Caco-2 (cell line): ENCODE measurements at regions not wholly inside any gene's neighbourhood (a gene's known extent, or its start where the extent isn't known, plus 50 kb on each side); places are given as distances from the start of the nearest gene placed in this dataset.

Experiments used
- BruUV-seq: library from RNA; stranded (reverse); fragments of 400-500 nt; replicated peaks from 2 replicates; lab custom pipeline; 2021; lab: Mats Ljungman, UMichigan
- CTCF ChIA-PET: fragments of 300-600 bp; sonication (Branson Sonifier 250); formaldehyde crosslinking; loops from one replicate; lab custom pipeline; 2022; ENCODE audit warnings: antibody characterized with exemption; lab: Charles Lee
- POLR2A ChIA-PET: fragments of 300-600 bp; sonication (Branson Sonifier 250); formaldehyde crosslinking; loops from one replicate; lab custom pipeline; 2022; ENCODE audit warnings: antibody characterized with exemption; lab: Charles Lee
- DNase-seq, 2 experiments: peaks; one replicate each; pipeline versions ENCODE4 v3.0.0 to v3.0.0-alpha.2; 2020 to 2022
- H3K27me3 ChIP-seq: replicated peaks from 2 replicates; pipeline ENCODE4 v1.6.0; 2011; ENCODE audit warnings: low read length; ENCODE audit not compliant: control insufficient read depth, insufficient read depth
- H3K36me3 ChIP-seq: 2 replicates; pipeline ENCODE4 v1.5.1; 2011; ENCODE audit warnings: low read length; ENCODE audit not compliant: control insufficient read depth, insufficient read depth
- H3K4me1 ChIP-seq: fragments of 250-450 bp; sonication (Bioruptor Pico); 2 replicates; pipeline ENCODE4 v1.5.1; 2020; ENCODE audit warnings: mild to moderate bottlenecking
- H3K4me3 ChIP-seq: 2 replicates; pipeline ENCODE4 v1.5.1; 2011; ENCODE audit warnings: low read depth, mild to moderate bottlenecking, control low read depth, low read length
- H3K9me3 ChIP-seq: fragments of 250-450 bp; sonication (Bioruptor Pico); 2 replicates; pipeline ENCODE4 v1.5.1; 2020; ENCODE audit warnings: mild to moderate bottlenecking, moderate library complexity
- H3K27ac Mint-ChIP-seq: one replicate; pipeline ENCODE4 v1.8.0; 2022; ENCODE audit warnings: mixed read lengths; ENCODE audit not compliant: unreplicated experiment
- H3K27me3 Mint-ChIP-seq: one replicate; pipeline ENCODE4 v1.8.0; 2022; ENCODE audit warnings: mixed read lengths; ENCODE audit not compliant: insufficient read depth, unreplicated experiment
- H3K36me3 Mint-ChIP-seq: one replicate; pipeline ENCODE4 v1.8.0; 2022; ENCODE audit warnings: mild to moderate bottlenecking, mixed read lengths; ENCODE audit not compliant: insufficient read depth, unreplicated experiment
- H3K4me1 Mint-ChIP-seq: one replicate; pipeline ENCODE4 v1.8.0; 2022; ENCODE audit warnings: low read depth, mixed read lengths; ENCODE audit not compliant: unreplicated experiment
- H3K4me3 Mint-ChIP-seq: one replicate; pipeline ENCODE4 v1.8.0; 2022; ENCODE audit warnings: mild to moderate bottlenecking, moderate library complexity, mixed read lengths; ENCODE audit not compliant: unreplicated experiment
- H3K9me3 Mint-ChIP-seq: one replicate; pipeline ENCODE4 v1.8.0; 2022; ENCODE audit warnings: mixed read lengths; ENCODE audit not compliant: unreplicated experiment
- CTCF ChIP-seq, 2 experiments: fragments of 200-600 bp in 1 of 2; IDR thresholded peaks; 1 replicate in 1 of 2; 2 replicates in 1 of 2; pipeline versions ENCODE4 v1.5.1 to v1.8.0; 2011 to 2022; ENCODE audit warnings: antibody characterized with exemption in 1 of 2, control low read depth in 1 of 2, inconsistent platforms in 1 of 2, low read depth in 1 of 2, low read length in 1 of 2, mild to moderate bottlenecking in 1 of 2, moderate library complexity in 1 of 2; ENCODE audit not compliant: insufficient read depth in 1 of 2, severe bottlenecking in 1 of 2, unreplicated experiment in 1 of 2
- intact Hi-C: fragments of 100-400 bp; cut with micrococcal nuclease; formaldehyde crosslinking; loops from one replicate; pipeline ENCODE4 v1.10.0; 2022; ENCODE audit not compliant: unreplicated experiment

GRCh38 chr5:89010512-89010911 is 127.5 kb upstream of the MEF2C start:
- no peak for DNase-seq
- no peak for TF ChIP-seq CTCF (IDR thresholded peaks at IDR 0.05; ENCODE audit: insufficient read depth in 1 of 2, low read depth in 1 of 2, low read length in 1 of 2, severe bottlenecking in 1 of 2, unreplicated experiment in 1 of 2)
- H3K4me1 ChIP-seq: no peaks in the 10 kb centered on the region
- Mint-ChIP-seq H3K4me3 (no peak overlapping the region), H3K4me1 (no peaks in the 10 kb centered on the region), H3K27ac (no peak overlapping the region), H3K27me3 (no peaks in the 10 kb centered on the region), H3K36me3 (no peaks in the 10 kb centered on the region), H3K9me3 (no peaks in the 10 kb centered on the region)
- H3K36me3 ChIP-seq: no peaks in the 10 kb centered on the region
- no peaks in the 10 kb centered on the region for H3K9me3 ChIP-seq
- intact Hi-C loops: no loop called here
- BruUV-seq: no TSS peak
- CTCF ChIA-PET: no interaction called here
- POLR2A ChIA-PET: no interaction called here
- no peak overlapping the region for H3K4me3 ChIP-seq
- no peaks in the 10 kb centered on the region for H3K27me3 ChIP-seq

GRCh38 chr5:89008291-89008690 is 125.3 kb upstream of the MEF2C start:
- Mint-ChIP-seq H3K4me1 (no peaks in the 10 kb centered on the region), H3K27ac (no peak overlapping the region), H3K27me3 (no peaks in the 10 kb centered on the region), H3K9me3 (no peaks in the 10 kb centered on the region), H3K4me3 (no peak overlapping the region), H3K36me3 (no peaks in the 10 kb centered on the region)
- no peaks in the 10 kb centered on the region for H3K36me3 ChIP-seq
- H3K4me3 ChIP-seq: no peak overlapping the region
- no peak for TF ChIP-seq CTCF (IDR thresholded peaks at IDR 0.05; ENCODE audit: insufficient read depth in 1 of 2, low read depth in 1 of 2, low read length in 1 of 2, severe bottlenecking in 1 of 2, unreplicated experiment in 1 of 2)
- BruUV-seq: no TSS peak
- CTCF ChIA-PET: no interaction called here
- DNase-seq: no peak
- POLR2A ChIA-PET: no interaction called here
- H3K4me1 ChIP-seq: no peaks in the 10 kb centered on the region
- intact Hi-C loops: no loop called here
- no peaks in the 10 kb centered on the region for H3K27me3 ChIP-seq
- H3K9me3 ChIP-seq: no peaks in the 10 kb centered on the region

GRCh38 chr5:89005990-89006389 is 123.0 kb upstream of the MEF2C start:
- Mint-ChIP-seq H3K9me3 (no peaks in the 10 kb centered on the region), H3K27me3 (no peaks in the 10 kb centered on the region), H3K27ac (no peak overlapping the region), H3K36me3 (no peaks in the 10 kb centered on the region), H3K4me3 (no peak overlapping the region), H3K4me1 (no peaks in the 10 kb centered on the region)
- intact Hi-C loops: no loop called here
- POLR2A ChIA-PET: no interaction called here
- Histone ChIP-seq H3K4me3 (no peak overlapping the region), H3K36me3 (no peaks in the 10 kb centered on the region), H3K27me3 (no peaks in the 10 kb centered on the region), H3K4me1 (no peaks in the 10 kb centered on the region), H3K9me3 (no peaks in the 10 kb centered on the region)
- no peak for DNase-seq
- TF ChIP-seq CTCF (IDR thresholded peaks at IDR 0.05; ENCODE audit: insufficient read depth in 1 of 2, low read depth in 1 of 2, low read length in 1 of 2, severe bottlenecking in 1 of 2, unreplicated experiment in 1 of 2): no peak
- no TSS peak for BruUV-seq
- CTCF ChIA-PET: no interaction called here
